VCaP (cell line): ENCODE measurements at regions not wholly inside any gene's neighbourhood (a gene's known extent, or its start where the extent isn't known, plus 50 kb on each side); places are given as distances from the start of the nearest gene placed in this dataset.
A peak's percentile ranks its signal among the peaks of the same experiment; 100 is the strongest.

Experiments
- H3K27ac ChIP-seq: fragments of 450-650 bp; 2 replicates; pipeline ENCODE4 v1.5.1; 2017
- TF ChIP-seq, protein P1 (sequence below): fragments of 450-650 bp; conservative IDR thresholded peaks from 2 replicates; pipeline ENCODE4 v1.5.1; 2017; ENCODE audit warnings: mild to moderate bottlenecking, moderate library complexity

DNA sequence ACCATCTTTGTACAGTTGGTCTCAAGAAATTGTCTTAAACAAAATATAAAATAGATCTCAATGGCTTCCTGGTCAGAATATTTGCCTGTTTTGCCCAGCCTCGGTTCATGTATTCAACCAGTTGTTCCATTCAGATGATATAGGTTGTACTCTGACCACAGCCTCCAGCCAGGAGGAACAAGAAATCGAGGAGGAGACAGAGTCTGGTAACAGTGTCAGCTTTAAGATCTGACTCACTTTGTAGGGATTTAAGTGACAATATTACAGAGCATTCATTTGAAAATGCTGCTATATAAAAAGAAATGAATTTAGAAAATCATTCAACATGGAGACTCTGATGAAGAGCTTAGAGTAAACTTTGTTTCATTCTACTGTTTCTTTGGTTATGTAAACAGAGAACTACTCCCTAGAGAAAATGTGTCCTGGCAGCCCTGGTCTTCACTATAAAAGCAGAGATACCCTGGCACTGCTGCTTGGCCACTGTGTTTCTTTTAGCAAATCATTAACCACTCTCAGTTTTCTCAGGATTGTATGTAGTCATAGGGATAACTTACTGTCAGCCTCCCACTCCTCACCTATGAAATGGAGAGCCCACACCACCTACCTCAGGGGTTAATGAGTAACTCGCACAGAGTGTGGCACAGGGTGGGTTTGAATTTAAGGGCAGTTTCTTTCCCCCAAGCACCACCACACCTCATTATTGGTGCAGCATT lies 53.5 kb downstream of the PAGE2 start:
- TF ChIP-seq, protein P1, sequence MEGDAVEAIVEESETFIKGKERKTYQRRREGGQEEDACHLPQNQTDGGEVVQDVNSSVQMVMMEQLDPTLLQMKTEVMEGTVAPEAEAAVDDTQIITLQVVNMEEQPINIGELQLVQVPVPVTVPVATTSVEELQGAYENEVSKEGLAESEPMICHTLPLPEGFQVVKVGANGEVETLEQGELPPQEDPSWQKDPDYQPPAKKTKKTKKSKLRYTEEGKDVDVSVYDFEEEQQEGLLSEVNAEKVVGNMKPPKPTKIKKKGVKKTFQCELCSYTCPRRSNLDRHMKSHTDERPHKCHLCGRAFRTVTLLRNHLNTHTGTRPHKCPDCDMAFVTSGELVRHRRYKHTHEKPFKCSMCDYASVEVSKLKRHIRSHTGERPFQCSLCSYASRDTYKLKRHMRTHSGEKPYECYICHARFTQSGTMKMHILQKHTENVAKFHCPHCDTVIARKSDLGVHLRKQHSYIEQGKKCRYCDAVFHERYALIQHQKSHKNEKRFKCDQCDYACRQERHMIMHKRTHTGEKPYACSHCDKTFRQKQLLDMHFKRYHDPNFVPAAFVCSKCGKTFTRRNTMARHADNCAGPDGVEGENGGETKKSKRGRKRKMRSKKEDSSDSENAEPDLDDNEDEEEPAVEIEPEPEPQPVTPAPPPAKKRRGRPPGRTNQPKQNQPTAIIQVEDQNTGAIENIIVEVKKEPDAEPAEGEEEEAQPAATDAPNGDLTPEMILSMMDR: no peak
- H3K27ac ChIP-seq: peak overlapping the region; percentile 84

DNA sequence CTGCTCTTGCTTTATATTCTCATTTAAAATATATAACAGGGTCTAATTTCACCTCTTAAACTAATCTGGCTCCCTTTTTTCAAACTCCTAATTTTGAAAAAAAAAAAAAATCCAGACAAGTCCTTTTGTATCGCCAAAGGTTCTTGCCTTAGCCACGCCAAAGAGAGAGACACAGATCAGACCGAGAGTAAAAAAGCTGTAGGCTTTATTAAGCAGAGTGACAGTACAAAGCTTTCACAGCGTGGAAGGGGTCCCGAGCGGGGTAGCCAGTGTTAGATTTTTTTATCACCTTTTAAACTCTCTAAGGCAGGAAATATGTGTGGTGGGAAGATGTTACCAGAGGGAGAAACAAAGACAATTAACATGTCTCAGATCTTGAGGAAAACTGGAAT lies 54.1 kb downstream of the PAGE2 start:
- TF ChIP-seq, protein P1: no peak
- H3K27ac ChIP-seq: peak overlapping the region; percentile 84

DNA sequence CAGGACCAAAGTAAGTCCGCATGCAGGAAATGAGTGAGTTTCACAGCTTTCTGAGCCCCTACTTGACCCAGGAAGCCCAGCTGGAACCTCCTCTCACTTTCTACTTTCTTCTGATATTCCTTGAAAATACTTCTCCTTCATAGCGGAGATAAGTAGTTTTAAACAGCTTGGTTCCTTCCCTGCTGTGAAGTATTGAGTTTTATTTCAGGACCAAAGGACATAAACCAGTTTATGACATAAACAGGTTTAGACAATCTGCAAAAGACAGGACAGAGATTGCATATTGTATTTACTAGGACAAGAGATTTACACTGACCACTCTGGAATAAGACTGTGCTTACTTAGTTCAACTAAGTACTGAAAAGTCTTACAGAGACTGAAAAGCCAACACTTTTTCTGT lies 54.8 kb downstream of the PAGE2 start:
- TF ChIP-seq, protein P1: no peak
- H3K27ac ChIP-seq: peak overlapping the region; percentile 84

DNA sequence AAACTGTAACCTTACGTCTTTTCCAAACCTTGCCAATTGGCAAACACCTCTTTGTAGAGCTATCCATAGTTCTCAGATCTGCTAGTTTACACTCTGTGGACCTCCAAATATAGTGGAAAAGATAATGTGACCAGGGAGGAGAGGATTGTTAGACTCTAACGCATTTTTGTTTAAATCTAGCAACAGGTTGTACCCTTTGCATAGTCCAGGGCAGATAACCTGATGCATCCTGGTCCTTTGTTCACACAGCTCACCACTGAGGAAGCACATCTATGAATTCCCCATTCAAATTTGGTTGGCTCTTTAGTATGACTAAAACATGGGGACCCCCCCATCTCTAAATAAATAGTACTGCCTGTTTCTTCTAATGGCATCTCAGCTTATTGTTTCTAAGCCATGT lies 55.9 kb downstream of the PAGE2 start:
- TF ChIP-seq, protein P1: no peak
- H3K27ac ChIP-seq: no peak overlapping the region

DNA sequence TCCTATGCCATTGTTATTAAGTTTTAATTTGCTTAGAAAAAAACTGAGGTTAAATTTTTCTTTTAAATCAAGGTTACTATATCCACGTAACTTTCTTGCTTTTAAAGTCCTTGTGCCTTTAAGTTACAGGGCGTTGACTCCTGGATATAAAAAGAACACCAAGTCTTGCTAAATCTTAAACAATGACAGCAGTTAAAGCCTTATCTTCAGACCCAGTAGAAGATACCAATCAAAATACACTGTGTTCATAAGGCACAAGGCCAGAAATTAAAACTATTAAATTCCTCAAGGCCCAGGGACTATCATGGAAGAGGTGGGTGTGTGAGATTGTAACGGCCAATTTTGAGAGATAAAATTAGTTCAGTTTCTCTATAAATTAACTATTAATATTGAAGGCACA lies 60.4 kb downstream of the PAGE2 start:
- H3K27ac ChIP-seq: no peak overlapping the region

DNA sequence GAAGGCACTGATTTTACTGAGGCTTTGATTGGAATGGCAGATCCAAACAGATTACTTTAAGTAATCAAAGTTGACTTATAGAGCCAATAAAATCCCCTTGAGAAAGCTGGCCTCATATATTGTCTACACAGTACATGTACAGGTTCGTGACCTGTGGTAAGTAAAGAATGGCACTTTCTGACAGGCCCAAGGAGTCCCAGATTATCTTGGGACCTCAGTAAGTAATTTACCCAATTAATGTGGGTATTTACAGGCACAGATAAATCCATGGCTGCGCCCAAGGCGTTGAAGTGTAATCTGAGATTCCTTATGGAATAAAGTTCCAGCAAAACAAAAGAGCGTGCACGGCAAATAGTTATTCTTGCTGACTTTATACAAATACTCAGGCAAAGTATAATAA lies 62.4 kb downstream of the PAGE2 start:
- no peak overlapping the region for H3K27ac ChIP-seq
- TF ChIP-seq, protein P1: no peak

More for the DNA sequence above, 60.4 kb downstream of the PAGE2 start:
- TF ChIP-seq, protein P1: no peak

DNA sequence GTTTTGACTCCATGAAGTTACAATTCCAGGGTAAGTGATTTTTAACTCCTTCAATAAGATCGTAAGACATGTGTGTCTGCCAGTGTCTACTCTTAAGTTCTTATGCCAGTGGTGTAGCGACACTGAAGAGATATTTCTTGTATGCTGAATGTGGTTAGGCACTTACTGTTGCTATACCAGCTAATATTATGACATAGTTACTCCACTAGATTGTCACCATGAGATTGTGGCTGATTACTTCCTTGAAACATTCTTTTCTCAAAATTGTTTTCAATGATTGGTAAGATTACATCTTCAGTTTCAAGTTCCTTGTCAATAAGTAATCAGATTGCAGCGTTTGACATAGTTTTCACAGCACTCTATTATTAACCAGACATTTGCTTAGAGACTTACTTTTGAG lies 60.6 kb upstream of the PAGE5 start:
- peak overlapping the region; percentile 88; the same call in 1 of the 2 replicates for H3K27ac ChIP-seq
- TF ChIP-seq, protein P1: no peak
